ENCODE measurements at regions not wholly inside any gene's neighbourhood (a gene's known extent, or its start where the extent isn't known, plus 50 kb on each side); places are given as distances from the start of the nearest gene placed in this dataset.
"Not testable (repeated sequence)": the region's sequence is repeated elsewhere in the genome, so short reads cannot be mapped to it uniquely, and the experiment has no call there.

DNA sequence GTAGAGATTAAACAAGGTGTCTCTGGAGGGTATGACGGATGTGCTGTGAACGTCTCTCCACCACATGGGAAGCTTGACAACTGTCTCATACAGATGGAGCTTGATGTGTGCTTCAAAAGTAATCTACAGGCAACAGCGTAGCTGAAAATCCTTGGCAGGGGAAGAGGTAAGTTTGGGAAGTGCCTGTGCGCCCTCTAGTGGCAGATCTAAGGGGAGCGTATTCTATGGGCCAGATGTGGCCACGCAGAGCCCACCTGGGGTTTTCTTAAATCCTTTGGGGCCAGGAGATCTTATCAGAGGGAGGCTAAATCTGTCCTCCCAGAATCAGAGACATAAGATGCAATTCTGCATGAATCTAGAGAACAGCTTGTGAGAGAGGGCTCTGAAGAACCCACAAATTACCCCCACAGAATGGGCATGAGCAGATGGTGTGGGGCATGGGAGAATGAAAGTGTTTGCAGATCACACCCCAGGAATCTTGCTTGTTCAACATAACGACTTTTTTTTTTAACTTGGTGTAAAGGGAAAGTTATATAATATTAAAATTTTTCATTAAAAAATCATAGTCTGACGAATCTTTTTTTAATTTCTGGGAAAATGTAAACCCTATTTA lies 91.2 kb upstream of the MPP7 start:
- peak; percentile 78 for ATAC-seq

DNA sequence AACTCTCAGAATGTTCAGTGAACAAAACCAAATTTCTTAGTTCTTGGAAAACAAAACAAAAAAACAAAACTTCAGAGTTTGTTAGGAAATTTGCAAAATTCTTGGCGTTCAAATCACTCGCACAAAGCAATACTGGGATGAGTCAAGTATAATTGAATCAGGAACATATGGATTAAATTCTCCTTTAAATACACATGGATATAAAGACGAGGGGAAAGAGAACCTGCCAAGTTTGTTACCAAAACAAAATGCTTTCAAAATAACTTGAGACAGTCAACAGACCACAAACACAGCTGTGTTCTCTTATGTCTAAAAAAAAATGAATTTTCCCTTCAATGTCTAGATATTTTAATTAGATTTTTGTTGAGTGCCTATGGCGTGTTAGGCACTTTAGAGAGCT lies 93.5 kb upstream of the MPP7 start:
- no peak for ATAC-seq

DNA sequence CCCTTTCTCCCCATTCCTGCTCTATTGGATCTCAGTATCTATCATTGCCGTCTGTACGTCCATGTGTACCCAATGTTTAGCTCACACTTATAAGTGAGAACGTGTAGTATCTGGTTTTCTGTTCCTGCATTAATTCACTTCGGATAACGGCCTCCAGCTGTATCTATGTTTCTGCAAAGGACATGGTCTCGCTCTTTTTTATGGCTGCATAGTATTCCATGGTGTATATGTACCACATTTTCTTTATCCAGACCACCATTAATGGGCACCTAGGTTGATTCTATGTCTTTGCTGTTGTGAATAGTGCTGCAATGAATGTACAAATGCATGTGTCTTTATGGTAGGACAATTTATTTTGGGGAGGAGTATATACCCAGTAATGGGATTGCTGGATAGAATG lies 94.4 kb upstream of the MPP7 start:
- no peak for ATAC-seq

DNA sequence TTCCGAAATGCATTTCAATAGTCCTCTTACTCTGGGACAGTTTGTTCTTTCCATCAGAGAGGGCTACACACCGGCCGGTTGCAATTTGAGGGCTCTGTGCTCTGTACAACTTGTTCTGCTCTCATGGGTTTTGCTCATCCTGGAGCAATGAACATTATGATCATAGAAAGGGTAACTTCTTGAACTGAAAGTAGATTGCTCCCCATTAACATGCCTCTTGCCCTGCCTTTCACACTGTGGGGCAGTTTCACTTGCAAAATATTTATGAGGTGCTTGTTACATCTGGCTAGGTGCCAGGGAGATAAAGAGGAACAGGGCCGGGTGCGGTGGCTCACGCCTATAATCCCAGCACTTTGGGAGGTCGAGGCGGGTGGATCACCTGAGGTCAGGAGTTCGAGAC lies 97.3 kb upstream of the MPP7 start:
- ATAC-seq = no peak

DNA sequence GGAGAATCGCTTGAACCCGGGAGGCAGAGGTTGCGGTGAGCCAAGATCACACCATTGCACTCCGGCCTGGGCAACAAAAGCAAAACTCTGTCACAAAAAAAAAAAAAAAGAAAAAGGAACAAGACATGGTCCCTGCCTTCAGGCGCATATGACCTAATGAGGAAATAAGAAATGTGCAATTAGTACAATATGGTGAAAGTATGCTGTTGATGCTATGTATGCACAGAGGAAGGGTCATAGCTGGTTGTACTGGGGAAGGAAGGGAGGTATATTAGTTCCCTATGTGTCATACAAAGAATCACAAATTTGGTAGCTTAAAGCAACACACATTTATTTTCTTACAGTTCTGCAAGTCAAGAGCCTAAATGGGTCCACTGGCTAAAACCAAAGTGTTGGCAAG lies 97.8 kb upstream of the MPP7 start:
- ATAC-seq = peak; percentile 33

DNA sequence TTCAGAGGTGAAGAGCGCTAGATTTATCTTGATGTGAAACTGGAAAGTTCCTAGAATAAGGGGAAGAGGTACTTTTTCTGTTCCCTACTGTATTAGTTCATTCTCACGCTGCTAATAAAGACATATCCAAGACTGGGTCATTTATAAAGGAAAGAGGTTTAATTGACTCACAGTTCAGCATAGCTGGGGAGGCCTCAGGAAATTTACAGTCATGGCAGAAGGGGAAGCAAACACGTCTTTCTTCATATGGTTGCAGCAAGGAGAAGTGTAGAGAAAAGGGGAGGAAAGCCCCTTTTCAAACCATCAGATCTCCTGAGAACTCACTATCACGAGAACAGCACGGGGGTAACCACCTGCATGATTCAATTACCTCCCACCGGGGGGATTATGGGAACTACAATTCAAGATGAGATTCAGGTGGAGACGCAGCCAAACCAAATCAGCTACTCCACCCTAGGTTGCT lies 99.8 kb upstream of the MPP7 start:
- ATAC-seq = not testable (repeated sequence)

DNA sequence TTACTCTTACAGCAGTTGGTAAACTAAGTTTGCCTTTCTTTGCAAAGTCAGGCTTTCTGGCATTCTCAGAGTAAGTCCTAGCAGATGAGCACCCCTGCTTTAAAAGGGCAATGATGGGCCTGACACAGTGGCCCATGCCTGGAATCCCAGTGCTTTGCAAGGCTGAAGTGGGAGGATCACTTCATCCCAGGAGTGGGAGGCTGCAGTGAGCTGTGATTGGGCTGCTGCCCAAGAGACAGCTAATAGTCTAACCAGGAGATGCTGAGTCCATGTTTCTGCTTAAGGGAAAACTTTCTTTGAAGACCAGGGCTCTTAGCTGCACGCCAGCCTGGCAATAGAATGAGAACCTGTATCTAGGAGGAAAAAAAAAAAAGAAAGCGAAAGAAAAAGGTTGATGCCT lies 100.2 kb upstream of the MPP7 start:
- no peak for ATAC-seq

DNA sequence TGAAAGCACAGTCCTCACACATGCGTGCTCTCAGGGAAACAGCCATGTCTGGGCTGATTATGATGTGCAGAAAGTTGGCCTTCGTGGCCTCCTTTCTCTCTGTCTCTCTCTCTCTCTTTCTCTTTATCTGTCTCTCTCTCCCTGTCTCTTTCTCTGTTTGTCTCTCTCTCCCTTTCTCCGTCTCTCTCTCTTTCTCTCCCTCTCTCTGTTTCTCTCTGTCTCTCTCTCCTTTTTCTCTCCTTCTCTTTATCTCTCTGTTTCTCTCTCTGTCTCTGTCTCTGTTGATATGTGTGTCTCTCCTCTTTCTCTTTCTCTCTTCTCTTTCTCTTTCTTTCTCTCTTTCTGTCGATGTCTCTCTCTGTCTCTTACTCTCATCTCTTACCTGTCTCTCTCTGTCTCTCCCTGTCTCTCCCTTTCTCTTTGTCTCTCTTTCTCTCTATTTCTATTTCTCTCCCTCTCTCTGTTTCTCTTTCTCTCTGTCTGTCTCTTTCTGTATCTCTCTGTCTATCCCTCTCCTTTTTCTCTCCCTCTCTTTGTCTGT lies 105.4 kb upstream of the MPP7 start:
- no peak for ATAC-seq

DNA sequence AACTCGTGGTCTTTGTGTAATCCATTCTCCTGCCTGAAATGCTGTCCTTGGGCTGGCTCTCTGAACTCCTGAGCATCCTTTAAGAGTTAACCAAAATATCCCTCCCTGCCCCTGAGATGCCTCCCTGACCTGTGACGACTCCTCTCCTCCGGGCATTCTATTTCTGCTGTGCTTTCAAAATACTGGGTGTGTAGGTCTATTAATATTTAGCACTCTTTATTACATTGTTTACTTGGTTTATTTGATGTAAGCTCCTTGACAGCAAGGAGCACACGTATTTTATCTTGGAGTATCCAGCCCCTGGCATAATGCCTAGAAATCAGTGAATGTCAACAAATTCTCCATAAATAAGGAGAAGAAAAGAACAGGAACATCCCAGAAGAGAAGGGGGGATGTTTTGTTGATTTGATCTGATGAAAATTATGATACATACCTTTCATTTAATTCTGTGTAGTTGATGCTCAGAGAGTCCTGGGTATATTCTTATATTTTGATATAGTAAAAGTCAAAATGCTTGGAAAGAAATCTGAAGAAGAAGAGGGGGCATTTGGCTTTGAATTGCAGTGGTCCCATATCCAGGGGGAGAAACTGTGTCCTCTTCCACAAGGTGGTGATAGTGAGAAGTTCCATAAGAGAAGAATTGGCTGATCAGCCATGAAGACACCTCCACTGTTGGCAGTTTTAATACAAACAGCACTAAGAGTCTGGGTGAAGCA lies 107.7 kb upstream of the MPP7 start:
- ATAC-seq = peak; percentile 68

DNA sequence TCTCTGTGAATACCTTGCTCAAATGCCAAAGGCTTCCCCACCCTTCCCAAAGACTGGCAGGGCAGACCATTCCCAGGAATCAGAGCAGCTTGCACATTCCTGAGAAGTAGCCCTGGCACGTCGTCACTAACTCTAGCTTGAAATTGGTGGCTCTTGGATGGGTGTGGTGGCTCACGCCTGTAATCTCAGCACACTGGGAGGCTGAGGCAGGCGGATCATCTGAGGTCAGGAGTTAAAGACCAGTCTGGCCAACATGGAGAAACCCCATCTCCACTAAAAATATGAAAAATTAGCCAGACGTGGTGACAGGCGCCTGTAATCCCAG lies 108.2 kb upstream of the MPP7 start:
- peak; percentile 43 for ATAC-seq

DNA sequence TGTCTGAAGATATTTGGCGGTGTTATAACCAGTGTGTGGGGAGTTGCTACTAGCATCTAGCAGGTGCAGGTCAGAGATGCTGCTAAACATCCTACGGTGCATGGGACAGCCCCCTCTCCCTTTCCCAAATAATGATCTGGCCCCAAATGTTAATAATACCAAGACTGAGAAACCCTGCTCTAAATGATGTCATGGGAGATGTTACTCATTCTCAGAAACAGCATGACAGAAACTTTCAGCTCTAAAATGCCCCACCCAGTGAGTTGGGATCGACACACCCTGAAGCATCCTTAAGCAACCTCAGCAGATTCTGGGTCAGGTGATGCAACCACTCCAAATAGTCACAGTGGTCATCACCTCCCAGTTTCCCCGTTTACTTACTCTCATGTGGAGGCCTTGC lies 108.8 kb upstream of the MPP7 start:
- ATAC-seq = peak; percentile 96

DNA sequence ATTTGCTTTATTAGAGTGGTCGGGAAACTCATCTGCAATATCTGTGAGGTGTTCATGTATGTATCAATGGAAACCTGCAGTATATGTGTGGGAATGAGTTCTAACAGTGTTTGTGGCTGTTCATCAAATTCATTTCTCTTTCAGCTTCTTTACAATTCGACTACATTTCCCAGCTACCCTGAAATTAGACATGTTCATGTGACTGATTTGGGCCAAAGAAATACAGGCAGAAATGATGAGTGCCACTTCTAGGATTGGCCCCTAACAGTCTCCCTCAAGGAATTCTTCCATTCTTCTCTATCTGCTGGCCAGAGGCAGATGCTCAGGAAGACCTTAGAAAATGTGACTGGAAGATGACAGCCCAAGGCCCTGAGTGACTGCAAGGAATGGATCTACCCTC lies 114.8 kb upstream of the WAC start:
- ATAC-seq = no peak

DNA sequence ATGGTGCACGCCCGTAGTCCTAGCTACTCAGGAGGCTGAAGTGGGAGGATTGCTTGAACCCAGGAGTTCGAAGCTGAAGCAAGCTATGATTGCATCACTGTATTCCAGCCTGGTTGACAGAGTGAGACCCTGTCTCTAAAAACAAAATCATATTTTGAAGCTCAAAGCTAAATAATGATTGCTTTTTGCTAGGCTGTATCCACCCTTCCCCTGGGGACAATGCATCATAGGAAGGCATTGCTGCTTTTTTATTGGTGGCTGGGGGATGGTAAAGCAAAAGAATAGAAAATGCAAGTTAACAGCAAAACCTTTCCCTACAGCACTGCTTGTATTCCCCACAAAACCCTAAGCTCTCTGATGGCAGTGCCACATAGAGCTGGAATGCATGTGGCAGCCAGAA lies 107.5 kb upstream of the WAC start:
- ATAC-seq = no peak

DNA sequence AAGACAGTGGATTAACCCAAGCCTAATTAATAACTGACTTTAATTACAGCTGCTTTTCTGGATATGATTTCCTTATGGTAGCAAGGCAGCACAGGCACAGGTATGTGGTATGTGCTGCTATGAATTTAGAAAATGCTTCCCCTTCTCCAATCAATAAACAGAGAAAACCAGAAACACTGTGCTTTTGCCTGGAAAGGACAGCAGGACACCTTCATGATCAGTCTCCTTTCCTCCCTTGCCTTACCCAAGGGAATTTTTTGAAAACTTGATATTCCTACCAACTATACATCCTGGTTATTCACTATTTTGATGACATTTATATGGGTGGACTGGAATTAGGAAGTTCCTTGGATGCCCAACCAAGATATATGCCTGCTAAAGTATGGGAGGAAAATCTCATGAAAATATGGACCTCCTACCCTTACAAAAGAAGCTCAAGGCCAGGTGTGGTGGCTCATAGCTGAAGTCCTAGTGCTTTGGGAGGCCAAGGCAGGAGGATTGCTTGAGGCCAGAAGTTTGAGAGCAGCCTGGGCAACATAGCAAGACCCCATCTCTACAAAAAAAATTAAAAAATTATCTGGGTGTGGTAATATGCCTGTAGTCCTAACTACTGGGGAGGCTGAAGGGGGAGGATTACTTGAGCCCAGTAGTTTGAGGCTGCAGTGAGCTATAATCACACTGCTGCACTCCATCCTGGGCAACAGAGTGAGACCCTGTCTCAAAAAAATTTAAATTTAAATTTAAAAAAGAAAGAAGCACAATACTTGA lies 106.3 kb upstream of the WAC start:
- ATAC-seq = no peak

DNA sequence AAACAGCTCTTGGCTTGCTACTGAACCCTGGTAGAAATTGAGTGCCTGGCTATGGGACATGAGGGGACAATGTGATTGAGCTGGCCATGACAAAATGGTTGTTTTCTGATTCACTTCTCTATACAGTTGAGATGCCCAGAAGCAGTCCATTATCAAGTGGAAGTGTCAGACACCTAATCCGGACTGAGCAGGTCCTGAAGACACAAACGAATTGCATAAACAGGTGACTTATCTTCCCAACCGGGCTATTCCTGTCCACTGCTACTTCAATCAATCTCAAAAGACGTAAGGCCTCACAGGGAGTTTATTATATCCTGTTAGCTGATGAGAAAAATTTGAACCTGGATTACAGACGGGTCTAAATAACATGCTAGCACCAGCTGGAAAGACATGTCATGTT lies 105.5 kb upstream of the WAC start:
- ATAC-seq = no peak

DNA sequence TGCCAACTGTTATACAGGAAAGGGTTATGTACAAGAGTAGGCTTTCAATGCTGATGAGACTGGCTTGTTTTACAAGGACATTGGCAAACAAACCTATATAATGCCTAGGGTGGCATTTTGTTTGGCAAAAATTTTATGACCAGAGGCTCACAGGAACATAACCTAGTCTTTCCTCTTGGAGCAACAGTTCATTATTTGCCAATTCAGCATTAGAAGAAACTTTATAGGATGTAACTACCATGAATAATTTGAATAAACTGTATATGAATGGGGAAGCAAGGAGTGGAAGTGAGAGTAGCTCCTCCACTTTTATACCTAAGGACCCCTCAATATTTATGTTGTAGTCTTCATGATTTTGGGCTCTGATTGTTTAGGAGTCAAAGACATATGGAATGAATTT lies 103.9 kb upstream of the WAC start:
- ATAC-seq = no peak

DNA sequence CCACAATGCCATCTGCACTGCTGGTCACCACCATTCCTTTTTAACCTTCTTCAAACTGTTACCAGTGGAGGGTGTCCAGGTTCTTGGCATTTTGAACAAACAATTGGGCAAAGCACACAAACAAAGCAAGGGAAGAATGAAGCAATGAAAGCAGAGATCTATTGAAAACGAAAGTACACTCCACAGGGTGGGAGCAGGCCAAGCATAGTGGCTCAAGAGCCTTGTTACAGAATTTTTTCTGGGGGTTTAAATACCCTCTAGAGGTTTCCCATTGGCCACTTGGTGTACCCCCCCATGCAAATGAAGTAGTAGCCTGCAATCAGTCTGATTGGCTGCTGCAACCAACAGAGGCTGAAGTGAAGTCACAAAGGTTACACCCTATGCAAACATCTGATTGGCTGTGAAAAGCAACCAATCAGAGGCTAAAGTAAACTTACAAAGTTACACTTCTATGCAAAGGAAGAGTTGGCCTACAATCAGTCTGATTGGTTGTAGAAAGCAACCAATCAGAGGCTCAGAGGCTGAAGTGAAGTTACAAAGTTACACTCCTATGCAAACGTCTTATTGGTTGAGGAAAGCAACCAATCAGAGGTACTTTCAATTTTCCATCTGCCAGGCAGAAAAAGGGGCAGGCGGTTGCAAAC lies 103.2 kb upstream of the WAC start:
- ATAC-seq = no peak

DNA sequence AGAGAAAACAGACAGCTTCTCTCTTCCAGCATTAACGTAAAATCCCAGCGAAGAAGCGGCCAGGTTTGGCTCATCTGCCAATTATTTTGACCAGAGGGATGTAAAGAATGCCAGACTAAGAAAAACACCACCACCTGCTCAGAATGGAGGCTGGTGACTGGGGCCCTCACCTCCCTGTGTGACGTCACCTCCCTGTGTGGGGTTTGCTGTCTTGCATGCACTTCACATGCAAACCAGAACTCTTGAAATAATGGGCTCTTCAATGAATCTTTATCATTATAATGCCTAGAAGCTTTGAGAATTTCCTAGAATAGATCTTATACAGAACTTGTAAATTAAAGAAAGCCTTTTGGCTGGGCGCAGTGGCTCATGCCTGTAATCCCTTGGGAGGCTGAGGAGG lies 101.8 kb upstream of the WAC start:
- no peak for ATAC-seq

DNA sequence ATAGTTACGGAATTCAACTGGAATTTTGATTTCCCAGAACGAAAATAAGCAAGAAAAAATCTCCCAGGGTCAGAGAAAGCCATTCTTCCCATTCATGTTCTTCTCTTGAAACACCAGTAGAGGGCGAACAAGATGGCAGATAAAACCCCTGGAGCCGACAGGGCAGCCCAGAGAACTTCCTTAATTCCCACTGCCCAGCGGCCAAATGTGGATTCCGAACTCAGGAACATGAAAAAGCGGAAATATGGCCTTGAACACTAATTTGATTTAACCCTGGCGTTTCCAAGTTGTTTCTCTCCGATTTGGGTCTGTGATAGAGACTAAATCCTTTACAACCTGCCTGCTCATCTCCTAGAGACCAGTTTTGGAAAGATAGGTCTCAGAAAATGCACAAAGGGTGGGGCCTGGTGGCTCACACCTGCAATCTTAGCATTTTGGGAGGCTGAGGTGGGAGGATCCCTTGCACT lies 100.7 kb upstream of the WAC start:
- peak; percentile 69 for ATAC-seq

DNA sequence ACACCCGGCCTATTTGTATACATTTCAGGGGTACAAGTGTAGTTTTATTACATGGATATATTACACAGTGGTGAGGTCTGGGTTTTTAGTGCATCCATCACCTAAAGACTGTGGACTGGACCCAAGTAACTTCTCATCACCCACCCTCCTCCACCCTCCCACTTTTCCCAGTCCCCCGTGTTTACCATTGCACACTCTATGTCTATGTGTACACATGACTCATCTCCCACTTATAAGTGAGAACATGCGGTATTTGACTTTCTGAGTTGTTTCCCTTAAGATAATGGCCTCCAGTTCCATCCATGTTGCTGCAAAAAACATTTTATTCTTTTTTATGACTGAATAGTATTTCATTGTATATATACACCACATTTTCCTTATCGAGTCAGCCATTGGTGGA lies 98.9 kb upstream of the WAC start:
- no peak for ATAC-seq

DNA sequence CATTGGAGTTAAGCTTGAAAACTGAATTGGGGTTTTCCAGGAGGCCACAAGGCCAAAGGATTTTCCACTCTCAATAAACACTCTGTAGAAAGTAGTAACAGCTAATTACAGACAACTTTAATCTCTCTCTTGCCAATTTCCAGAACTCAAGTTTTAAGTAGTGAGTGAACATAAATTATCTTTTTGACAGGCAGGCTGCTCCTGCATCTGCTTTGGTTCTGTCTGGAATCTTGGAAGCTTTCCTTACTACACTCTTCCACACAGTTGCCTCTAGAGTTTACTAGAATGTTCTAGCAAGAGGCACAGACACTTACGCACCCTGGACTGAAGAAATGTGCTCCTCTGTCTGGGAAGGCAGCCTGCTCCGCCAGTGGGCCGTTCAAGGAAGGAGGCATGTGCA lies 90.5 kb upstream of the WAC start:
- ATAC-seq = no peak

DNA sequence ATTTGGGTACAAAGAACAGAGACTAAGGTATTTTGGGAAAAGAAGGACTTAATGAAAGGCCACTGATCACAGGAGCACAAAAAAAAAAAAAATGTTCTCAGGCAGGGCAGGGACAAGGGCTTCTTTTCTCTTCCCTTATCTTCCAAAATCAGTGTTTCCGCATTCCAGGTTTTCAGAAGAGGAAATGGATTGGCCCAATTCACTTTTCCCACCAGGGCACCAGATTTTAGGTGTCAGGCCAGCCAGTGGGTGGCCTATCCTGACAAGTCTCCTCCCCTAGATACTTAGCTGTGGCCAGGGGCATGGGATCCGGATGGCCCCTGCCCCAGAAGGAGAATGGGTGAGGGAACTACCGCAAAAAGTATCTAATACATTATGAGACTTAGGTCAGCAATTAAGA lies 88.9 kb upstream of the WAC start:
- ATAC-seq = no peak

DNA sequence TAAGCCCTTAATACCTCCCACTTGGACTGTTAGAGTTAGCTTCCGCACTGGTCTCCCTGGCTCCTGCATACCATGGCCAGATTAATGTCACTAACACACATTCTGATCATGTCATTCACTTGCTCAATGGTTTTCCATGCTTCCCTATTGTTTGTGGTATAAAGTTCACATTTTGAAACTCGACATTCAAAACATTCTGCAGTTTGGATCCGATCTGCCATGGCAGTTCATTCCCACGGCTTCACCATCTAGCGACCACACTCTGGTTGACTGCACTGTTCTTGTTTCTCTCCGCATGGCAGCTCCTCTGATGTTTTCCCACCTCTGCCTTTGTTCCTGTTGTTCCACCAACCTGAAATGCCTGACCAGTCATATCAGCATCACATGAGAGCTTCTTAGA lies 87.4 kb upstream of the WAC start:
- ATAC-seq = no peak

All from esophagus mucosa (tissue), 1 donor.